Body of pancreas (tissue), 4 donors: ENCODE measurements at regions not wholly inside any gene's neighbourhood (a gene's known extent, or its start where the extent isn't known, plus 50 kb on each side); places are given as distances from the start of the nearest gene placed in this dataset.

Experiments
- POLR2A ChIP-seq, 3 donors: fragments of 450-650 bp; IDR thresholded peaks; one replicate each; pipeline ENCODE4 v1.6.1; 2016; ENCODE audit warnings: antibody characterized with exemption in 3 of 3, mild to moderate bottlenecking in 2 of 3
- TF ChIP-seq, protein P1 (sequence below), 7 experiments: fragments of 450-650 bp in 4 of 7; fragments of 200-600 bp in 3 of 7; sonication (generic) in 3 of 7; IDR thresholded peaks; one replicate each; pipeline ENCODE4 v1.5.1; 2016 to 2019; ENCODE audit warnings: antibody characterized with exemption in 7 of 7

DNA sequence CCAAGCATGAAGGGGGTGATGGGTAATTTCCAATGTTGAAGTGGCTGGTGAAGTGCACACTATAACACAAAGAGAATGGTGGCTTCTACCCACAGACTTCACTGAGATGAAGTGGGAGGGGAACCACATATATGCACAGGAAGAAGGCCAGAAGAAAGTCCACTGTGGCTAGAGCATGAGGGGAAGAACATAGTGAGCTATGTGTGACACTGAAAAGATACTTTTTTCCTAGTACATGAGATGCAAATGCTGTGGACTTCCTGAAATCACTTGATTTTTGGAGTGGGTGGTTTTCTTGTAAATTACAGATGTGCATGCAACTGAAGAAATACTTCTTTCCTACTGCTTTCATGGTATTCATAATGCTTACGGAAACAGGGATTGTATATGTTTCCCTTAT, 115.6 kb upstream of the PHYHIPL start:
- TF ChIP-seq POLR2A (IDR thresholded peaks at IDR 0.05), result no peak
- TF ChIP-seq, protein P1, sequence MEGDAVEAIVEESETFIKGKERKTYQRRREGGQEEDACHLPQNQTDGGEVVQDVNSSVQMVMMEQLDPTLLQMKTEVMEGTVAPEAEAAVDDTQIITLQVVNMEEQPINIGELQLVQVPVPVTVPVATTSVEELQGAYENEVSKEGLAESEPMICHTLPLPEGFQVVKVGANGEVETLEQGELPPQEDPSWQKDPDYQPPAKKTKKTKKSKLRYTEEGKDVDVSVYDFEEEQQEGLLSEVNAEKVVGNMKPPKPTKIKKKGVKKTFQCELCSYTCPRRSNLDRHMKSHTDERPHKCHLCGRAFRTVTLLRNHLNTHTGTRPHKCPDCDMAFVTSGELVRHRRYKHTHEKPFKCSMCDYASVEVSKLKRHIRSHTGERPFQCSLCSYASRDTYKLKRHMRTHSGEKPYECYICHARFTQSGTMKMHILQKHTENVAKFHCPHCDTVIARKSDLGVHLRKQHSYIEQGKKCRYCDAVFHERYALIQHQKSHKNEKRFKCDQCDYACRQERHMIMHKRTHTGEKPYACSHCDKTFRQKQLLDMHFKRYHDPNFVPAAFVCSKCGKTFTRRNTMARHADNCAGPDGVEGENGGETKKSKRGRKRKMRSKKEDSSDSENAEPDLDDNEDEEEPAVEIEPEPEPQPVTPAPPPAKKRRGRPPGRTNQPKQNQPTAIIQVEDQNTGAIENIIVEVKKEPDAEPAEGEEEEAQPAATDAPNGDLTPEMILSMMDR (IDR thresholded peaks at IDR 0.05), result no peak
